ENCODE measurements at regions not wholly inside any gene's neighbourhood (a gene's known extent, or its start where the extent isn't known, plus 50 kb on each side); places are given as distances from the start of the nearest gene placed in this dataset.

GRCh38 chr17:79536212-79536840 is 74.5 kb downstream of the RBFOX3 start:
- TF ChIP-seq, protein P1, sequence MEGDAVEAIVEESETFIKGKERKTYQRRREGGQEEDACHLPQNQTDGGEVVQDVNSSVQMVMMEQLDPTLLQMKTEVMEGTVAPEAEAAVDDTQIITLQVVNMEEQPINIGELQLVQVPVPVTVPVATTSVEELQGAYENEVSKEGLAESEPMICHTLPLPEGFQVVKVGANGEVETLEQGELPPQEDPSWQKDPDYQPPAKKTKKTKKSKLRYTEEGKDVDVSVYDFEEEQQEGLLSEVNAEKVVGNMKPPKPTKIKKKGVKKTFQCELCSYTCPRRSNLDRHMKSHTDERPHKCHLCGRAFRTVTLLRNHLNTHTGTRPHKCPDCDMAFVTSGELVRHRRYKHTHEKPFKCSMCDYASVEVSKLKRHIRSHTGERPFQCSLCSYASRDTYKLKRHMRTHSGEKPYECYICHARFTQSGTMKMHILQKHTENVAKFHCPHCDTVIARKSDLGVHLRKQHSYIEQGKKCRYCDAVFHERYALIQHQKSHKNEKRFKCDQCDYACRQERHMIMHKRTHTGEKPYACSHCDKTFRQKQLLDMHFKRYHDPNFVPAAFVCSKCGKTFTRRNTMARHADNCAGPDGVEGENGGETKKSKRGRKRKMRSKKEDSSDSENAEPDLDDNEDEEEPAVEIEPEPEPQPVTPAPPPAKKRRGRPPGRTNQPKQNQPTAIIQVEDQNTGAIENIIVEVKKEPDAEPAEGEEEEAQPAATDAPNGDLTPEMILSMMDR (IDR thresholded peaks at IDR 0.05), result no peak
- Histone ChIP-seq H3K9me3 (no peaks in the 10 kb centered on the region), H3K4me3 (no peak overlapping the region), H3K36me3 (no peaks in the 10 kb centered on the region), H3K27ac (no peak overlapping the region), H3K27me3 (peaks cover 0 to 46% (median 13%) of the 10 kb centered on the region in 9 donors), H3K4me1 (no peaks in the 10 kb centered on the region)
- whole genome bisulfite sequencing, 4 donors, result 84 to 89% (median 88%) methylated on average over 7 to 15 of the region's 15 CpGs
- no peak for ATAC-seq
- intact Hi-C loops (cut with DNase I), result no loop called here
- DNase-seq, result peak in 1 of 5 donors; percentile 21

GRCh38 chr17:79535728-79536025 is 75.2 kb downstream of the RBFOX3 start:
- WGBS, 4 donors, result 56 to 78% (median 69%) methylated on average over 4 to 5 of the region's 5 CpGs
- Histone ChIP-seq H3K9me3 (no peaks in the 10 kb centered on the region), H3K36me3 (no peaks in the 10 kb centered on the region), H3K4me3 (no peak overlapping the region), H3K4me1 (no peaks in the 10 kb centered on the region), H3K27ac (no peak overlapping the region), H3K27me3 (peaks cover 0 to 47% (median 13%) of the 10 kb centered on the region in 9 donors)
- ATAC-seq, result no peak
- intact Hi-C loops (cut with DNase I), result no loop called here
- TF ChIP-seq POLR2A (IDR thresholded peaks at IDR 0.05), result no peak
- TF ChIP-seq, protein P1 (IDR thresholded peaks at IDR 0.05), result no peak
- peak in 1 of 5 donors; percentile 27 for DNase-seq

- no peaks in the 10 kb centered on the region for H3K36me3 ChIP-seq
- DNase-seq (peak in 1 of 5 donors; percentile 27), ATAC-seq (no peak)
- H3K4me3 ChIP-seq, result no peak overlapping the region
- no peaks in the 10 kb centered on the region for H3K4me1 ChIP-seq
- H3K9me3 ChIP-seq, result no peaks in the 10 kb centered on the region
- H3K27ac ChIP-seq, result no peak overlapping the region
- H3K27me3 ChIP-seq, result peaks cover 0 to 51% (median 13%) of the 10 kb centered on the region in 9 donors
- WGBS, 4 donors, result 75 to 82% (median 79%) methylated on average over 17 to 23 of the region's 23 CpGs
- intact Hi-C loops (cut with DNase I), result no loop called here
- TF ChIP-seq, protein P1 (IDR thresholded peaks at IDR 0.05), result no peak
- no peak for TF ChIP-seq POLR2A (IDR thresholded peaks at IDR 0.05)
Observed at GRCh38 chr17:79534851-79535727, 75.8 kb downstream of the RBFOX3 start.

GRCh38 chr17:79534111-79534510 is 76.7 kb downstream of the RBFOX3 start:
- H3K9me3 ChIP-seq, result no peaks in the 10 kb centered on the region
- 70 to 77% (median 75%) methylated on average over 11 of the region's 11 CpGs for WGBS, 4 donors
- no peak overlapping the region for H3K4me3 ChIP-seq
- no peak for TF ChIP-seq POLR2A (IDR thresholded peaks at IDR 0.05)
- TF ChIP-seq, protein P1 (IDR thresholded peaks at IDR 0.05), result no peak
- no peaks in the 10 kb centered on the region for H3K4me1 ChIP-seq
- no peak for ATAC-seq
- no peak overlapping the region for H3K27ac ChIP-seq
- peak in 1 of 5 donors; percentile 26 for DNase-seq
- no peaks in the 10 kb centered on the region for H3K36me3 ChIP-seq
- intact Hi-C loops (cut with DNase I), result no loop called here
- H3K27me3 ChIP-seq, result peaks cover 0 to 59% (median 13%) of the 10 kb centered on the region in 9 donors
